NCI-H1694 treated with DMSO at 0.1 percent for 48 hours (cell line): ENCODE measurements at regions not wholly inside any gene's neighbourhood (a gene's known extent, or its start where the extent isn't known, plus 50 kb on each side); places are given as distances from the start of the nearest gene placed in this dataset.
"Not testable (repeated sequence)": the region's sequence is repeated elsewhere in the genome, so short reads cannot be mapped to it uniquely, and the experiment has no call there.

Source experiments
- DNase-seq: peaks from one replicate; lab custom pipeline; 2025; lab: John Stamatoyannopoulos, UW

- no peak for DNase-seq
Observed at GRCh38 chr14:86796221-86797074, 1196.5 kb downstream of the GALC start.

DNA sequence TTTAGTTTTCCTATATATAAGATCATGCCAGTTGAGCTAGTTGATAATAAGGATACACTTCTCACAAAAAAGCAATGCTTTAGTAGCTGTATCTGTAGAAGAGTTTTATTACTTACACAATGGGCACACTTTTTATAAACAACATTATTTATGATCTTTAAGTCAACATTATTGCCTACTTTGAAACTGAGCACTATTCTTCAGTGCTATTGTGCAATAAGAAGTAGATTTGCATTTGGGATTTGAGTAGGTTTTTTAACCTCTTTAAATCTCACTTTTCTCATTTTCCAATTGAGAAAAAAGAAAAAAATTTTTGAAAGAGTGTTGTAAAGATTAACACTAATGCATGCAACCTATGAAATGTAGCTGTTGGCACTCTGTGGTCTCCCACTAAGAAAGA is 1198.3 kb downstream of the GALC start:
- no peak for DNase-seq

DNA sequence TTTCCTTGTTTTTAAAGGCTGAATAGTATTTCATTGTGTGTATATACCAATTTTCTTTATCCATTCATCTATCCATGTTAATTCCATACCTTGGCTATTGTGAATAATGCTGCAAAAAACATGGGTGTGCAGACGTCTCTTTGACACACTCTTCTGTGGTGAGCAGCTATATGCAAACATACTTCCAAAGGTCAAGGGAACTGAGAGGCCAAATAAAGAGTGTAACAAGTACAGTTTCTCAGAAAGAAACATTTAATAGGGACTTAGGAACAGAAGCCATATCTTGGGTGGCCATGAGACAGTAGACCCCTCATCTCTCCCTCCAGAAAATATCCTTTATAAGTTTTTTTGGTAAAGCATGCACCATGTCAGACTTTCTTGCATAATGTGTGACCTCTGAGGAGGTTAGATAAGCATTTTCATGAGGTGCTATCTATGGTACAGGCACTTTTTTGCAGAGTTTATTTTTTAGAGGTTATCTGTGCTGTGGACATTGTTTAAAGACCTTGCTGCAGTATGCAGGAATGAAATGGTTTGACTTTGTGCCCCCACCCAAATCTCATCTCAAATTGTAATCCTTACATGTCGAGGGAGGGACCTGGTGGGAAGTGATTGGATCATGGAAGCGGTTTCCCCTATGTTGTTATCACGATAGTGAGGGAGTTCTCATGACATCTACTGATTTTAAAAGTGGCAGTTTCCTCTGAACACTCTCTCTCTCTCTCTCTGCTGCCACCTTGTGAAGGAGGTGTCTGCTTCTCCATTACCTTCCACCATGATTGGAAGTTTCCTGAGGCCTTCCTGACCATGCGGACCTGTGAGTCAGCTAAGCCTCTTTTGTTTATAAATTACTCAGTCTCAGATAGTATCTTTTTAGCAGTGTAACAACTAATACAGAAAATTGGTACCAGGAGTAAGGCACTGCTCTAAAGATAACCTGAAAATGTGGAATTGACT is 1202.3 kb downstream of the GALC start:
- no peak for DNase-seq

DNA sequence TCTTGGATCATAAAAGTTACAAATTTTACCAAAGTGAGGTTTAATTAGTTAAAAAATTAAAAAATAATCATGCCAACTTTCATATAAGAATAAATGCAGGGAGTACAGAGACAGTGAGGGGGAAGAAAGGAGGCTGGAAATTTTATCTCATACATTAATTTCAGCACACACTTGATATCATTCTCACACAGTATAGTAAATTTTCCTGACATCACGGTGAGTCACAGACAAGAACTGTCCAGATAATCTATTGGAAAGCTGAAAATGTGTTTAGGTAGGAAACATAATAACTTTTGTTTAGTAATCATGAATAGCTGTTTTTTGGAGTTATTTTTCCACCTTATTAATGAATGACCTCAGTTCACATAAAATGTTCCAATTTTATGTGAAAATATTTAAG is 1204.8 kb downstream of the GALC start:
- no peak for DNase-seq

- DNase-seq: no peak
Observed at GRCh38 chr14:86787717-86788116, 1205.3 kb downstream of the GALC start.

GRCh38 chr14:86782092-86782580 is 1210.8 kb downstream of the GALC start:
- DNase-seq: no peak

DNA sequence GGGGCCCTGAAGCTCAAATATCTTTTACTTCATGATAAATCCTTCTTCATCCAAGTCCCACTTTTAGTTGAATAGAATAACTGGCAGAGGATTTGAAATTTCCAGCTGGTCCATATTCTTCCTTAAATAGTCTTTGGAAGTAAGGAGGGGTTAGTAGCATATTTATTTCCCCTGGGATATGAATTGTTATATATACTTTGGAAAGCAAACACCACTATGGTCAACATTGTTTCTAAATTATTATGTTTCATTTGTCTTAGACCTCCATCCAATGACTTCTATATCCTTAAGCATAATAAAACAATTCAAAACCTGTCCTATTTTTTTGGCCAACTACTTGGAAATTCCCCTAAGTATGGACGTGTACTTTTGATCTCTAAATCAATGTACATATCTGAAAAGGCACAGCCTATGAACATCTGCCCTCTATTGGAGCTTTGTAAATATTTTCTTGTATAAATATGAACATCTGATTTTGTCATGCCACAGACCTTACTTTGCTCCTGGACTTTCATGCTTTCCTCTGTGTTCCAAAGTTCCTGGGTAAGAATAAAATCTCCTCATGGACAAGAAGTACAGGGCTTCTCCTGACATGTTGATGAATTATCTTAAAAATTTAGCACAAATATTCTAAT is 1212.0 kb downstream of the GALC start:
- DNase-seq: no peak

GRCh38 chr14:86780461-86780860 is 1212.5 kb downstream of the GALC start:
- DNase-seq: no peak

- no peak for DNase-seq
Observed at GRCh38 chr14:86779416-86779815, 1213.6 kb downstream of the GALC start.

- DNase-seq: no peak
Observed at GRCh38 chr14:86777963-86778602, 1214.9 kb downstream of the GALC start.

DNA sequence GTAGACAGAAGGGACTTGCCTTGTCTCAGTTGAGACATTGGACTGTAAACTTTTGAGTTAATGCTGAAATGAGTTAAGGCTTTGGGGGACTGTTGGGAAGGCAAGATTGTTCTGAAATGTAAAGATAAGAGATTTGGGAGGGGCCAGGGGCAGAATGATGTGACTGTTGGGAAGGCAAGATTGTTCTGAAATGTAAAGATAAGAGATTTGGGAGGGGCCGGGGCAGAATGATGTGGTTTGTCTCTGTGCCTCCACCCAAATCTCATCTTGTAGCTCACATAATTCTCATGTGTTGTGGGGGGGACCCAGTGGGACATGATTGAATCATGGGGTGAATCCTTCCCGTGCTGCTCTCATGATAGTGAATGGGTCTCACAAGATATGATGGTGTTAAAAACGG is 1217.1 kb downstream of the GALC start:
- DNase-seq: not testable (repeated sequence)

DNA sequence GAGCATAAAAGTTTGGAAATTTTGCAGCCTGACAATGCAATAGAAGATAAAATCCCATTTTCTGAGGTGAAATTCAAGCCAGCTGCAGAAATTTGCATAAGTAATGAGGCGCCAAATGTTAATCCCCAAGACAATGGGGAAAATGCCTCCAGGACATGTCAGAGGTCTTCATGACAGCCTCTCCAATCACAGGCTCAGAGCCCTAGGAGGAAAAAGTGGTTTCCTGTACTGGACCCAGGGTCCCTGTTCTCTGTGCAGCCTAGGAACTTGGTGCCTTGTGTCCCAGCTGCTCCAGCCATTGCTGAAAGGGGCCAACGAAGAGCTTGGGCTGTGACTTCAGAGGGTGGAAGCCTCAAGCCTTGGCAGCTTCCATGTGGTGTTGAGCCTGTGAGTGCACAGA is 1218.1 kb downstream of the GALC start:
- no peak for DNase-seq

- no peak for DNase-seq
Observed at GRCh38 chr14:86772075-86772474, 1220.9 kb downstream of the GALC start.

DNA sequence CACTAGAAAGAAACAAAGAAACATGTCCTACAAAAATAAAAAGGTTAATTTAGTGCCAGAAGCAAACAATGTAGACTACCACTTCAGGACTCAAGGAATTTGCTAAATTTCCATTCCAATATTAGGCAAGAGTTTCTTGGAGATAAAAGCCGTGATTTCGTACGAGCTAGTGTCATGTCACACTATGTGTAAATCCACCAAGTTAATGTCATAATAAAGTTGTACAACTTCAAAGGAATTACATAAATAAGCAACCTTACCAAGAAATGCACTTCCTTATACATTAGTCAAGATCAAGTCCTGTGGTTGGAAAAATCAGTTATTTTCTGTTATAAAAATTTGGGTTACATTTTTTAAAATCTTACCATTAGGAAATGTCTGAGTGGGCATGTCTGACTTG is 1222.8 kb downstream of the GALC start:
- DNase-seq: no peak

GRCh38 chr14:86766469-86766868 is 1226.5 kb downstream of the GALC start:
- no peak for DNase-seq

DNA sequence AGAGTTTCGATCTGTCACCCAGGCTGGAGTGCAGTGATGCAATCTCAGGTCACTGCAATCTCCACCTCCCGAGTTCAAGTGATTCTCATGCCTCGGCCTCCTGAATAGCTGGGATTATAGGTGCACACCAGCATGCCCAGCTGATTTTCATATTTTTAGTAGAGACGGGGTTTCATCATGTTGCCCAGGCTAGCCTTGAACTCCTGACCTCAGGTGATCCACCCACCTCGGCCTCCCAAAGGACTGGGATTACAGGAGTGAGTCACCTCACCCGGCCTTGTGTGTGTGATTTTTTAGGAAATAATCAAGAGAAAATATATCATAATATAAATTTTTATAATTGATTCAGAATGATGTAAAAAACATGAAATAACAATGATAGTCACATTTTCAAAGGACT is 1231.4 kb downstream of the GALC start:
- no peak for DNase-seq

- no peak for DNase-seq
Observed at GRCh38 chr14:86756521-86757190, 1226.7 kb downstream of the FLRT2 start.

DNA sequence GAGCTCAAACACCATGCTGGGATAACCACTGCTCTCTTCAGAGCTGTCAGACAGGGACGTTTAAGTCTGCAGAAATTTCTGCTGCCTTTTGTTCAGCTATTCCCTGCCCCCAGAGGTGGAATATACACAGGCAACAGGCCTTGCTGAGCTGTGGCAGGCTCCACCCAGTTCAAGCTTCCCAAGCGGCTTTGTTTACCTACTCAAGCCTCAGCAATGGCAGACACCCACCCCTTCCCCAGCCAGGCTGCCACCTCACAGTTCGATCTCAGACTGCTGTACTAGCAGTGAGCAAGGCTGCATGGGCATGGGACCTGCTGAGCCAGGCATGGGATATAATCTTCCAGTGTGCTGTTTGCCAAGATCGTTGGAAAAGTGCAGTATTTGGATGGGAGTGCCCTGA is 1220.5 kb downstream of the FLRT2 start:
- not testable (repeated sequence) for DNase-seq

DNA sequence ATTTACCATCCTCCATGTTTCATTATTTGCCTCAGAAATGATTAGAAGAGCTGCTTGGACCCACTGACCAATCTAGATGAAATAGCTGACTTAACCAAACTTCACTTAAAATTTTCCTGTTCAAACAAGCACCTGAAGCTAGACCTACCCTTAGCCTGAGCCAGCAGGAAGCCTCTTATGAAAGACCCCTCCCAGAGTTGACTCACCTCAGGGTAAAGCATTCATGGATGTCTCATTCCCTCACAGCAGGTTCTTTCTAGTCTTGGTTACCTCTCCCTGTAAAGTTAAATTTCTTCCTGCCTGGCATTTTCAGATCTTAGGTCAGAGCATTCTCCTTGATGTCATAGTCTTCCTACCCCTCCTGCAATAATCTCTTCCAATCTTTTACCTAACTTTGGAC is 1209.8 kb downstream of the FLRT2 start:
- no peak for DNase-seq

DNA sequence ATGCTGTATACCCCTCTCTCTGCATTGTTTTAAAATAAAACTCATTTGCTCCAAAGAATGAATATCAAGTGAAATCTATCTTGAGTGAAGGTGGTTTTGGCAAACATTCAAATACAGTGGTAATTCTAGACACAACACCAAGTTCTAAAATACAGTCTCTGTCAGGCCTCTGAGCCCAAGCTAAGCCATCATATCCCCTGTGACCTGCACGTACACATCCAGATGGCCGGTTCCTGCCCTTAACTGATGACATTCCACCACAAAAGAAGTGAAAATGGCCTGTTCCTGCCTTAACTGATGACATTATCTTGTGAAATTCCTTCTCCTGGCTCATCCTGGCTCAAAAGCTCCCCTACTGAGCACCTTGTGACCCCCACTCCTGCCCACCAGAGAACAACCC is 1201.5 kb downstream of the FLRT2 start:
- DNase-seq: not testable (repeated sequence)

DNA sequence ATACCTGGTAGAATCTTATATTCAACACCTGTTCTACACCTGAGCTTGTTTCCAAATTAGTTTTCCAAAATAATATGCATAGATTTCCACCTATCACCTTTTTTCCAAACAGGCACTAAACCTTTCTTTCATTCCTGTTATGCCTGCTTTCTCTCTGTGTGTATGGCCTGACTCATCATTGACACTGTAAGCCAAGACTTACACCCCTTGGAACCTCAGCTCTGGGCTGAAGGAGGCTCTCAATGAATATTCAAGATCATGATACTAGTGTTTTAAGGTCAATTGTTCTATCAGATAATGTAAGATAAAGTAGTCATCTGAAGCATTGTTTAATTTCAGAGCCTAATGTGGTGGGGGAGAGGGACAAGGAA is 1193.3 kb downstream of the FLRT2 start:
- no peak for DNase-seq
